ENCODE measurements at regions not wholly inside any gene's neighbourhood (a gene's known extent, or its start where the extent isn't known, plus 50 kb on each side); places are given as distances from the start of the nearest gene placed in this dataset.

- Histone ChIP-seq H3K4me2 (ENCODE audit: control insufficient read depth, insufficient read depth) (no peak overlapping the region), H3K27me3 (replicated peaks in 1 of 2; ENCODE audit: control insufficient read depth in 2 of 2, insufficient read depth in 2 of 2, low read length in 1 of 2) (no peaks in the 10 kb centered on the region; a peak in 1 of 4 replicates), H2AFZ (ENCODE audit: control insufficient read depth, low read depth, low read length) (no peak overlapping the region), H3K4me1 (ENCODE audit: control insufficient read depth, insufficient read depth, low read length) (no peaks in the 10 kb centered on the region), H3K4me3 (no peak overlapping the region), H3K36me3 (ENCODE audit: control insufficient read depth in 2 of 2, insufficient read depth in 2 of 2, low read length in 1 of 2) (no peaks in the 10 kb centered on the region), H3K9ac (ENCODE audit: control insufficient read depth, insufficient read depth, low read length) (no peak overlapping the region), H4K20me1 (ENCODE audit: control insufficient read depth, insufficient read depth) (no peaks in the 10 kb centered on the region), H3K27ac (ENCODE audit: control insufficient read depth, insufficient read depth) (no peak overlapping the region), H3K79me2 (ENCODE audit: control insufficient read depth, insufficient read depth, low read length) (no peaks in the 10 kb centered on the region), H3K9me3 (replicated peaks; ENCODE audit: control insufficient read depth, insufficient read depth, low read length) (no peaks in the 10 kb centered on the region)
- ATAC-seq (no peak), FAIRE-seq (no peak), DNase-seq (ENCODE audit: low read depth, low spot score) (no peak)
- ChIA-PET RAD21 (ENCODE audit: unreplicated experiment) (no interaction called here), SMC1A (ENCODE audit: uncharacterized antibody, unreplicated experiment) (interaction anchor here (0.7 kb wide), 1 partner anchor 464 kb away, joined by 4 read pairs; no protein-coding TSS in a partner anchor), CTCF (no interaction called here), POLR2A (no interaction called here)
- in situ Hi-C loops (cut with MboI) (no loop called here), intact Hi-C loops (cut with micrococcal nuclease; ENCODE audit: unreplicated experiment) (no loop called here)
- no TSS peak for BruUV-seq (replicated peaks)
- 0% methylated on average over 1 of the region's 1 CpG for WGBS (ENCODE audit: insufficient coverage, insufficient replicate concordance, low lambda C conversion rate, missing lambda C conversion rate)
- no peak for TF ChIP-seq ZNF384 (IDR thresholded peaks at IDR 0.05; ENCODE audit: borderline replicate concordance, low read depth, low read length)
- no peak for TF ChIP-seq ZNF24 (IDR thresholded peaks at IDR 0.05)
- TF ChIP-seq IKZF2 (IDR thresholded peaks at IDR 0.05), result no peak
- no peak for TF ChIP-seq ATF2 (IDR thresholded peaks at IDR 0.05; ENCODE audit: low read length)
- TF ChIP-seq BCLAF1 (IDR thresholded peaks at IDR 0.05), result no peak
These were observed 170.2 kb downstream of the SEM1 start for GRCh38 chr7:96539471-96539870.

Measured in GM12878 (cell line).